ENCODE measurements at regions not wholly inside any gene's neighbourhood (a gene's known extent, or its start where the extent isn't known, plus 50 kb on each side); places are given as distances from the start of the nearest gene placed in this dataset.

GRCh38 chr5:57693488-57694305 is 211.1 kb upstream of the ACTBL2 start:
- DNase-seq, result no peak

GRCh38 chr5:57692582-57693487 is 210.2 kb upstream of the ACTBL2 start:
- no peak for DNase-seq

DNA sequence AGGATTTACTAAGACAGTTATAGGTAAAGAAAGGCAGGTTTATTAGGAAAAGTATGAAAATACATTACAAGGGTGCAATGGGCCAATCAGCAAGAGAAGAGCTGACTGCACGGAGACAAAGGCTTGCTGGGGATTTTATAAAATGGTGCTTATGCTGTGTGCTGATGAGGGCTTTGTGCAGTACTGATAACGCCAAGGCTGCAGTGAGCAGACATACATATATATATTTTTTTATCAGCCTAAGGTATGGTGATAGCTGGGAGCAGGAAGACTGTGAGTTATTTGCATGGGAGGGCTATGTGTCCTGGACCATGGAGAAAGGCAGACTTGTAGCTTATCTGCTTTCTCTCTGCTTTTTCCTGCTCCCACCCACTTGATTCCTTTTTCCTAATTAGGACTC is 208.1 kb upstream of the ACTBL2 start:
- no peak for DNase-seq

GRCh38 chr5:57687596-57687995 is 205.0 kb upstream of the ACTBL2 start:
- DNase-seq, result no peak

DNA sequence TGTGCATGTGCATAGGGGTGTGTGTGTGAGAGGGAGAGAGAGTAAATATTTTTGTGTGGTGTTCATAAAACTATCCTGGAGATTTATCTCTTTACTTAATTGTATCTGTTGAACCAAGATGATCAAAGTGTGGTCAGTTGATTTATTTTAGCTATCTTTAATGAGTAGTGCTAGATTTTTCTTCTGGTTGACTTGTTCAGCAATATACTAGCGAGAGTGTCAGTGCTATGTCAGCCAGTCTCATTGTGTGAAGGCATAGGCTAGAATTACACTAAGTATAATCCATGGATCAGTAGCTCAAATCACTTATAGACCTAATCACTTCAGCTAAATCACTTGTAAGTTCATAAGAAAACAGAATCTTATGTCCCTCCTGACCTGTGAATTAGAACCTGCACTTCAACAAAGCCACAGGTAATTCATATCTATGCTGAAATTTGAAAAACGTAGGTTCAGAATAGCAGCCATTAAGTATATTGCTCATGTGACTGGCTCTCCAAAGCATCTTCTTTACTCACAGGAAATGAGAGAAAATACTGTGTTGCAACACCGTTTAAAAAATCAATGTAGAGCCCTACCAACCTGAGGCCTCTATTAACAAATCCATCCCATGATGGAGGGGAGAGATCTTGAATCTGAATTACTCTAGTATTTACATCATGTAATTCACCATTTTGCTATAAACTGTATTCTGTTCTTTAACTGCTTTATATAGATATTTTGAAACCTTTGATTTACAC is 203.1 kb upstream of the ACTBL2 start:
- no peak for DNase-seq

DNA sequence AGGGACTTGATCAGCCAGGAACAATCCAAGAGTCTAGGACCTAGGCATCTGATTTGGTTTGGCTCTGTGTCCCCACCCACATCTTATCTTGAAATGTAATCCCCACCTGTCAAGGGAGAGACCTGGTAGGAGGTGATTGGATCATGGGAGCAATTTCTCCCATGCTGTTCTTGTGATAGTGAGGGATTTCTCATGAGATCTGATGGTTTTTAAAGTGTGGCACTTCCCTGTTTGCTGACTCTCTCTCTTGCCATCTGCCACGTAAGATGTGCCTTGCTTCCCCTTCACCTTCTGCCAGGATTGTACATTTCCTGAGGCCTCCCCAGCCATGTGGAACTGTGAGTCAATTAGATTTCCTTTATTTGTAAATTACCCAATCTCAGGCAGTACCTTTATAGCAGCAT is 201.7 kb upstream of the ACTBL2 start:
- peak; percentile 8 to 43 for DNase-seq

GRCh38 chr5:57683036-57683630 is 200.5 kb upstream of the ACTBL2 start:
- no peak for DNase-seq

- no peak for DNase-seq
These were observed 199.3 kb upstream of the ACTBL2 start for GRCh38 chr5:57681942-57682341.

- no peak for DNase-seq
These were observed 198.1 kb upstream of the ACTBL2 start for GRCh38 chr5:57680686-57681085.

DNA sequence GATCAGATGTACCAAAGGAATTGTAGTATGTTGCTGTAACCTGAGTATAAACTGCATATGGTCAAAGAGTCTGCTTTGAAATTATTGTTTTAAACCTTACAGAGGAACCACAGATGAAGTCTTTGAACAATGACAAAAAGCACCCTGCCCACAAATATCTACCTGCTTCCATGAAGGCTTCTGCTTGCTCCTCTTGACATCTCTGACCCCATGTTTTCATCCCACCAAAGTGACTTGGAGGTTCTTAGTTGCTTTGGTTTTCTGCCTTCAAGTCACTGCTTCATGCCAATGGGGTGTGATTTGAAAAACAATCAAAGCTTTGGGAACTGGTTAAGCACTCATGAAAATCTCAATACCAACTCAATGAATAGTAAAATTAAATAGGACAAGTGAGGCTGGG is 194.6 kb upstream of the ACTBL2 start:
- no peak for DNase-seq

DNA sequence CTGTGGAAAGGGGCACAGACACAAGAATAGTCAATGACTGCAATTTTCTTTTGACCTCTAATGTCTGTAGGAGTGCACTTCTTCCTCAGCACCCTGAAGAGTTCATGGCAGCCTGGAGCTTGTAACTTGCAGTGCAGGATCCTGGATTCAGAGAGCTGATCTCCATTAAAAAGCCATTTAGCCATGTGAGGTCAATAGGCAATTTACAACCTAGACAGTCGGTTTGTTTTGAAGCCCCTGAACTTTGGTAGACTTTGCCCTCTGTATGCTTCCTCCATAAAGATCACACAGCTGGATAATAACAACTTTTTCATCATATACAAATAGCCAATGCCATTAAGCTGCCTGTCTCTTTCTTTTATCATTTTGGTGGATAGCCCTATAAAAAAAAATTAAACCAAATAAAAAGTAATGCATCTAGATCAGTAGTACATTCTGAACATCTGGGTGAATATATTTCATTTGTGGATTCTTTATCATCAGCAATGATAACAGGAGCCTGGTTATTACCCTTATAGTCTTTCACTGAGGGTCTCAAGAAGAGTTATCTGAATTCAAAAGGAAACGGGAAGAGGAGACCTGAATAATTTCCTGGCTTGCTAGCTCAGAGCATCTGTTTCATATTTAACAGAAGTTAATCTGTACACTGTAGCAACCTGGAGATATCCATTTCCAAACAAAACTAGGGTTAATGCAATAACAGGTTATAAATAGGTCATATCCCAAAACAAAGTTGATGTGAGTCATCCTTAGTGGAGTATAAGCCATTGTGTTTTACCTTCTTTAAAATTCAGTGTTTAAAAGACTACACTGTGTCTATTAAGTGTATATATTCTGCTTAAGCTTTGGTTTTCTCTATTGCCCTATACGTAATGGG is 193.8 kb upstream of the ACTBL2 start:
- DNase-seq, result no peak

GRCh38 chr5:57675236-57675635 is 192.6 kb upstream of the ACTBL2 start:
- DNase-seq, result no peak

GRCh38 chr5:57671371-57671770 is 188.8 kb upstream of the ACTBL2 start:
- DNase-seq, result no peak

- DNase-seq, result no peak
These were observed 184.0 kb upstream of the ACTBL2 start for GRCh38 chr5:57666582-57666981.

DNA sequence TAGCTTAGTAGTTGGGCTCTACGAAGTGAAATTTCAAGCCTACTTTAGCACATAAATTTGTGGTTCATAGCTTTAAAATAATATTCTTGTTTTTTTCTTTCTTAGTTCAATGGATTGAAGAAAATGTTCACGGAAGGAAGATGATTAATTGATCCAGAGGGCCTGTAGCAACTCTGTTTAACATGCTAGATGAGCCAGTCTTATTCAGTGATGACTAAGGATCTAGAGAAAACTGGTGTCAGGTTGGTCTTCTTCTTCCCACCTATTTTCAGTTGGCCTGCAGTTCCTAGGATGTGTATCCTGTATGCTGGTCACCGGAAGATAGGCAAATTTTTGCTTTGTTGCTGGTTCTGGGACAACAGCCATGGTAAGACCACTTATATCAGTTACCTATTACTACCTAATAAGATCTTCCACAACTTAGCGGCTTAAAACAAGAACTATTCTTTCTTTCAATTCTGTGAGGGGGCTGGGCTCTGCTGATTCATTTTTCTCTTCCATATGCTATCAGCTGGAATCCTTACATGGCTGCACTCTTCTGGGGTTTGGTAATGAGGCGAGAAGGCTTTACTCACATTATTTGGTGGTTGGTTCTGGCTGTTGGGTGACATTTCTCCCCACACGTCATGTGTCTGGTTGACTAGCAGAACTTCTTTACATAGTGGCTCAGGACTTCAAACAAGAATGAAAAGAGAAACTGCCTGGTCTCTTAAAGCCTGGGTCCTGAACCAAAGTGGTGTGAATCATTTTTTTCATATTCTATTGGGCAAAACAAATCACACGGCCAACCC is 182.7 kb upstream of the ACTBL2 start:
- no peak for DNase-seq

DNA sequence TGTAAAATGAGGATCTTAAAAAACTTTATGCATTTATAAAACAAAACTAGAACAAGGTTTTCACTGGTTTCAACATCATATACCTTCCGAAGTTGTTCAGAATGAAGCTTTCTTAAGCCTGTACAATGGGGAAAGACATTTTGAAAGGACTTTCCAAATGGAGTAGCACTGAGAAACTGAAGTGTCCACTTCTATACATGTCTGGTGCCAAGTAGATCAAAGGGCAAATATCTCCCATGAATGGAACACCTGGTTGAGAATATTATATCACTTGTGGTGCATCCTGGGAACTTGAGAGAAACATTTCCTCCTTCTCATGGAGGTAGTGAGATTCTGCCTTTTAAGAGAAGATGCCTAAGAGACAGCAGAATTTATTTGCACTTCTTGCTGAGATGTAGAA is 182.1 kb upstream of the ACTBL2 start:
- no peak for DNase-seq

- no peak for DNase-seq
These were observed 180.9 kb upstream of the ACTBL2 start for GRCh38 chr5:57663466-57663865.

DNA sequence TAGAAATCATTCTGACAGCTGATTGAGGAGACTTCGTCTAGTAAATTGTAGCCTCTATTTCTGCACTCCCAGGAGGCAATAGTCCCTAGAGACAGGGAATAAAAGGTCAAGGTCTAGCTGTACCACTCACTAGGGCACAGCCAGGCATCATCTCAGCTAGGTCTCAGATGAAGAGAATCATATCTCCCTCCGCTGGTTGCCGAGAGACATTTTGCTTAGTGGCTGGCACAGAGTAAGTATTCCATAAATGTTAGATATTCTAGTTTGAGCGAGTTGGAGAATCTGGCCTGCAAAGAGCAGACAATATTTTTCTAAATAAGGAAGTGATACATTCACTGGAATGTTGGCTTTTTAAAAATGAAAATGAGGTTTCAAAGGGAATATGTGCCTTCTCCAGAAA is 180.4 kb upstream of the ACTBL2 start:
- no peak for DNase-seq

- DNase-seq, result no peak
These were observed 177.3 kb upstream of the ACTBL2 start for GRCh38 chr5:57659886-57660285.

- DNase-seq, result no peak
These were observed 175.4 kb upstream of the ACTBL2 start for GRCh38 chr5:57658018-57658417.

DNA sequence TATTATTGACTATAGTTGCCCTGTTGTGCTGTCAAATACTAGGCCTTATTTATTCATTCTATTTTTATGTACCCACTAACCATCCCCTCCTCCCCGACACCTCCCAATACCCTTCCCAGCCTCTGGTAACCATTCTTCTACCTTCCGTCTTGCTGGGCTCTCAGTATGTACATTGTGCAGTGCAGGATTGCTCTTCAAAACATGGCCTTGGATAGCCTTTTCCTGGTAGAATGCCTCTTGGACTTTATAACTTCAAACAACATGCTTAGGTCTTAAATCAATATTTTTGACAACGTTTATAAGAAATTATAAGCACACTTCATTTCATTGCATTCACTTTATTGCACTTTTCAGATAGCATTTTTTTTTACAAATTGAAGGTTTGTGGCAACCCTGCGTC is 172.6 kb upstream of the ACTBL2 start:
- no peak for DNase-seq

All from NCI-H524 (cell line).